ENCODE measurements at regions not wholly inside any gene's neighbourhood (a gene's known extent, or its start where the extent isn't known, plus 50 kb on each side); places are given as distances from the start of the nearest gene placed in this dataset.

DNA sequence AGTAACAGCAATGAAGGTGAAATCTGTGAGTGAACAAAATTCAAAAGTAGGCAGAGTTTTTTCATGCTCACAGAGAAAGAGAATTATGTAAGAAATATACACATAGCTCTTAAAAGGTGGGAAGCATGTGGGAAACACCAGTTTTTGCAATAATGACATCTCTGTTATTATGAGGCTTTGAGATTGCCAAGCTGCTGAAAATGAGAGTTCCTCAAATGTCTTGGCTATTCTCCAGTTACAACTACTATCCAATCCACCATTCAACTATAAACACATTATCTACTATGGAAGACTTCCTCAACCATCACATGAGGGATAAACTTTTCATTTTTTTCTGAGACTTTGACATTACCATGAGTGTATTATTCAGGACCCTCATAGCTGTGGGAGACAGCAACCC, 420.8 kb upstream of the ACTBL2 start:
- DNase-seq (ENCODE audit: low read depth) (no peak), FAIRE-seq (peak; percentile 49)
- Mint-ChIP-seq H3K36me3 (ENCODE audit: low read depth, unreplicated experiment) (no peaks in the 10 kb centered on the region), H3K27ac (ENCODE audit: unreplicated experiment) (no peak overlapping the region), H3K27me3 (ENCODE audit: low read depth, unreplicated experiment) (no peaks in the 10 kb centered on the region), H3K9me3 (ENCODE audit: unreplicated experiment) (no peaks in the 10 kb centered on the region), H3K4me3 (ENCODE audit: unreplicated experiment) (no peak overlapping the region), H3K4me1 (ENCODE audit: low read depth, unreplicated experiment) (peaks cover 2% of the 10 kb centered on the region)
- H3K9ac ChIP-seq (ENCODE audit: low read length) = no peak overlapping the region
- TF ChIP-seq EZH2 (IDR thresholded peaks at IDR 0.05; ENCODE audit: insufficient read depth, low read length) = no peak
- TF ChIP-seq, protein P1, sequence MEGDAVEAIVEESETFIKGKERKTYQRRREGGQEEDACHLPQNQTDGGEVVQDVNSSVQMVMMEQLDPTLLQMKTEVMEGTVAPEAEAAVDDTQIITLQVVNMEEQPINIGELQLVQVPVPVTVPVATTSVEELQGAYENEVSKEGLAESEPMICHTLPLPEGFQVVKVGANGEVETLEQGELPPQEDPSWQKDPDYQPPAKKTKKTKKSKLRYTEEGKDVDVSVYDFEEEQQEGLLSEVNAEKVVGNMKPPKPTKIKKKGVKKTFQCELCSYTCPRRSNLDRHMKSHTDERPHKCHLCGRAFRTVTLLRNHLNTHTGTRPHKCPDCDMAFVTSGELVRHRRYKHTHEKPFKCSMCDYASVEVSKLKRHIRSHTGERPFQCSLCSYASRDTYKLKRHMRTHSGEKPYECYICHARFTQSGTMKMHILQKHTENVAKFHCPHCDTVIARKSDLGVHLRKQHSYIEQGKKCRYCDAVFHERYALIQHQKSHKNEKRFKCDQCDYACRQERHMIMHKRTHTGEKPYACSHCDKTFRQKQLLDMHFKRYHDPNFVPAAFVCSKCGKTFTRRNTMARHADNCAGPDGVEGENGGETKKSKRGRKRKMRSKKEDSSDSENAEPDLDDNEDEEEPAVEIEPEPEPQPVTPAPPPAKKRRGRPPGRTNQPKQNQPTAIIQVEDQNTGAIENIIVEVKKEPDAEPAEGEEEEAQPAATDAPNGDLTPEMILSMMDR (IDR thresholded peaks at IDR 0.05; ENCODE audit: insufficient read depth, low read depth, low read length) = no peak
- H3K27me3 ChIP-seq (ENCODE audit: insufficient read depth, low read length) = no peaks in the 10 kb centered on the region
- no peaks in the 10 kb centered on the region for H3K9me3 ChIP-seq (ENCODE audit: insufficient read depth, low read depth, low read length)
- no peaks in the 10 kb centered on the region for H3K36me3 ChIP-seq (ENCODE audit: insufficient read depth, low read length)
- H3K4me2 ChIP-seq (ENCODE audit: low read length) = no peak overlapping the region
- H2AFZ ChIP-seq (ENCODE audit: low read depth, low read length) = no peak overlapping the region
- H3K27ac ChIP-seq (ENCODE audit: low read depth, low read length) = no peak overlapping the region
- no peaks in the 10 kb centered on the region for H3K79me2 ChIP-seq (ENCODE audit: insufficient read depth, low read length)
- no peaks in the 10 kb centered on the region for H3K4me1 ChIP-seq (ENCODE audit: insufficient read depth, low read length)
- no peaks in the 10 kb centered on the region for H4K20me1 ChIP-seq (ENCODE audit: insufficient read depth, low read length)
- no peak overlapping the region for H3K4me3 ChIP-seq (ENCODE audit: insufficient read depth, low read depth, low read length)

DNA sequence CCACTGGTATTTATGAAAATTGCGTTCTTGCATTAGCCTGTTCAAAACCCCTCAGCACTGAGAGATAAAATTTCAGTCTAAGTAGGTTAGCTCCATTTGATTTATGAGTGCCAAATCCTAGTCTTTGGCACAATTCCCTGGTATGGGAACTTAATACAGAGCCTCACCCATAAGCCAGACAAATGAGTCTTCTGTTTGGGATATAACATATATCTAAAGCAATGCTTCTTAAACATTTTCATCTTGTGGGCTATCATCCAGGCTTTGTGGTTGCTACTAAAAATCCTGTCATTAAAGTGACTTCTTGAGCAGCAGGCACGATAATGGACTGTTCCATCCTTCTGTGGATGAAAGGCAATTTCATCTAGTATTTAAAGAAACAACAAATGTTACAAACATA, 419.5 kb upstream of the ACTBL2 start:
- no peaks in the 10 kb centered on the region for H3K36me3 ChIP-seq (ENCODE audit: insufficient read depth, low read length)
- no peak overlapping the region for H3K27ac ChIP-seq (ENCODE audit: low read depth, low read length)
- Mint-ChIP-seq H3K36me3 (ENCODE audit: low read depth, unreplicated experiment) (no peaks in the 10 kb centered on the region), H3K27me3 (ENCODE audit: low read depth, unreplicated experiment) (no peaks in the 10 kb centered on the region), H3K27ac (ENCODE audit: unreplicated experiment) (no peak overlapping the region), H3K4me1 (ENCODE audit: low read depth, unreplicated experiment) (peaks cover 2% of the 10 kb centered on the region), H3K4me3 (ENCODE audit: unreplicated experiment) (no peak overlapping the region), H3K9me3 (ENCODE audit: unreplicated experiment) (peaks cover 2% of the 10 kb centered on the region)
- DNase-seq (ENCODE audit: low read depth) = no peak
- no peaks in the 10 kb centered on the region for H3K4me1 ChIP-seq (ENCODE audit: insufficient read depth, low read length)
- H3K9ac ChIP-seq (ENCODE audit: low read length) = no peak overlapping the region
- no peaks in the 10 kb centered on the region for H3K27me3 ChIP-seq (ENCODE audit: insufficient read depth, low read length)
- no peak overlapping the region for H3K4me2 ChIP-seq (ENCODE audit: low read length)
- no peak for FAIRE-seq
- H3K9me3 ChIP-seq (ENCODE audit: insufficient read depth, low read depth, low read length) = no peaks in the 10 kb centered on the region
- no peak overlapping the region for H2AFZ ChIP-seq (ENCODE audit: low read depth, low read length)
- H4K20me1 ChIP-seq (ENCODE audit: insufficient read depth, low read length) = no peaks in the 10 kb centered on the region
- H3K79me2 ChIP-seq (ENCODE audit: insufficient read depth, low read length) = no peaks in the 10 kb centered on the region
- no peak overlapping the region for H3K4me3 ChIP-seq (ENCODE audit: insufficient read depth, low read depth, low read length)
- no peak for TF ChIP-seq EZH2 (IDR thresholded peaks at IDR 0.05; ENCODE audit: insufficient read depth, low read length)
- TF ChIP-seq, protein P1 (IDR thresholded peaks at IDR 0.05; ENCODE audit: insufficient read depth, low read depth, low read length) = no peak

DNA sequence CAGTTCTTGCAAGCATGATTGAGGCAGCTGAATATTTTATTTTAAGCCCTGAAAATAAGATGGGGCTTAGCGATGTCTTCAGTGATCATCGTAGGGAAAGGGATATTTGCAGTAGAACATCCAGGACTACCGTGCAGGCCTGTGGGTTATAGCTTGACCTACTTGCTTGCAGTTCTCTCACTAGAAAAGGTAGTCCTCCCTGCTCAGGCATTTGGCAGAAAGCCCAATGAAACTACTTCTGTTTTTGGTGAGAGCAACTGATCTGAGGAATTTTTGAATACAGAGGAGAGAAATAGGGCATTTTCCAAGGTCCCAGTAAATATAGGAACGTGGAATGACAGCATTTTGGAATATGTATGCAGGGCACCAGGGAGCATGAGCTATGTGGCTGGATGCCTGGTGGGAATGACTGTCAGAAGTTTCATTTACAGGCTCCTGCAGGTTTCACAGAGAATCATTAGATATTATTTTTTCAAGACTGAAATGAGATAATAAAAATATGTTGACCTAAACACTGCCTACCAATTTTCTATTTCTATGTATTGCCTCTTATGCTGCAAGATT, 417.9 kb upstream of the ACTBL2 start:
- H3K4me1 Mint-ChIP-seq (ENCODE audit: low read depth, unreplicated experiment) = peaks cover 6% of the 10 kb centered on the region
- Histone ChIP-seq H4K20me1 (ENCODE audit: insufficient read depth, low read length) (no peaks in the 10 kb centered on the region), H3K4me3 (ENCODE audit: insufficient read depth, low read depth, low read length) (no peak overlapping the region), H3K36me3 (ENCODE audit: insufficient read depth, low read length) (no peaks in the 10 kb centered on the region), H2AFZ (ENCODE audit: low read depth, low read length) (no peak overlapping the region), H3K4me1 (ENCODE audit: insufficient read depth, low read length) (no peaks in the 10 kb centered on the region), H3K4me2 (ENCODE audit: low read length) (no peak overlapping the region), H3K27ac (ENCODE audit: low read depth, low read length) (no peak overlapping the region), H3K27me3 (ENCODE audit: insufficient read depth, low read length) (no peaks in the 10 kb centered on the region), H3K9ac (ENCODE audit: low read length) (no peak overlapping the region), H3K9me3 (ENCODE audit: insufficient read depth, low read depth, low read length) (no peaks in the 10 kb centered on the region), H3K79me2 (ENCODE audit: insufficient read depth, low read length) (no peaks in the 10 kb centered on the region)
- DNase-seq (ENCODE audit: low read depth) = peak; percentile 18
- no peak overlapping the region for H3K4me3 Mint-ChIP-seq (ENCODE audit: unreplicated experiment)
- no peaks in the 10 kb centered on the region for H3K36me3 Mint-ChIP-seq (ENCODE audit: low read depth, unreplicated experiment)
- no peaks in the 10 kb centered on the region for H3K27me3 Mint-ChIP-seq (ENCODE audit: low read depth, unreplicated experiment)
- H3K9me3 Mint-ChIP-seq (ENCODE audit: unreplicated experiment) = peaks cover 2% of the 10 kb centered on the region
- H3K27ac Mint-ChIP-seq (ENCODE audit: unreplicated experiment) = no peak overlapping the region
- TF ChIP-seq, protein P1 (IDR thresholded peaks at IDR 0.05; ENCODE audit: insufficient read depth, low read depth, low read length) = no peak
- no peak for TF ChIP-seq EZH2 (IDR thresholded peaks at IDR 0.05; ENCODE audit: insufficient read depth, low read length)
- FAIRE-seq = peak; percentile 45
